ENCODE measurements at regions not wholly inside any gene's neighbourhood (a gene's known extent, or its start where the extent isn't known, plus 50 kb on each side); places are given as distances from the start of the nearest gene placed in this dataset.

GRCh38 chr2:177324797-177325196, 60.3 kb upstream of the NFE2L2 start:
- TF ChIP-seq, protein P1, sequence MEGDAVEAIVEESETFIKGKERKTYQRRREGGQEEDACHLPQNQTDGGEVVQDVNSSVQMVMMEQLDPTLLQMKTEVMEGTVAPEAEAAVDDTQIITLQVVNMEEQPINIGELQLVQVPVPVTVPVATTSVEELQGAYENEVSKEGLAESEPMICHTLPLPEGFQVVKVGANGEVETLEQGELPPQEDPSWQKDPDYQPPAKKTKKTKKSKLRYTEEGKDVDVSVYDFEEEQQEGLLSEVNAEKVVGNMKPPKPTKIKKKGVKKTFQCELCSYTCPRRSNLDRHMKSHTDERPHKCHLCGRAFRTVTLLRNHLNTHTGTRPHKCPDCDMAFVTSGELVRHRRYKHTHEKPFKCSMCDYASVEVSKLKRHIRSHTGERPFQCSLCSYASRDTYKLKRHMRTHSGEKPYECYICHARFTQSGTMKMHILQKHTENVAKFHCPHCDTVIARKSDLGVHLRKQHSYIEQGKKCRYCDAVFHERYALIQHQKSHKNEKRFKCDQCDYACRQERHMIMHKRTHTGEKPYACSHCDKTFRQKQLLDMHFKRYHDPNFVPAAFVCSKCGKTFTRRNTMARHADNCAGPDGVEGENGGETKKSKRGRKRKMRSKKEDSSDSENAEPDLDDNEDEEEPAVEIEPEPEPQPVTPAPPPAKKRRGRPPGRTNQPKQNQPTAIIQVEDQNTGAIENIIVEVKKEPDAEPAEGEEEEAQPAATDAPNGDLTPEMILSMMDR (IDR thresholded peaks at IDR 0.05) = no peak
- TF ChIP-seq ZFX (IDR thresholded peaks at IDR 0.05; ENCODE audit: borderline replicate concordance) = no peak

All from 22Rv1 (cell line).